Gastroesophageal sphincter (tissue), 4 donors: ENCODE measurements at regions not wholly inside any gene's neighbourhood (a gene's known extent, or its start where the extent isn't known, plus 50 kb on each side); places are given as distances from the start of the nearest gene placed in this dataset.
"Not testable (repeated sequence)": the region's sequence is repeated elsewhere in the genome, so short reads cannot be mapped to it uniquely, and the experiment has no call there.

ENCODE experiments used
- ATAC-seq: fragments of 150-250 bp; one replicate; pipeline ENCODE4 v1.9.1; 2016; ENCODE audit warnings: mild to moderate bottlenecking, moderate library complexity
- H3K27ac ChIP-seq, 4 donors: fragments of 200-600 bp; sonication (generic) in 3 of 4; 1 replicate in 3 of 4; 2 replicates in 1 of 4; pipeline ENCODE4 v1.5.1; 2016 to 2019
- H3K27me3 ChIP-seq: fragments of 200-600 bp; sonication (generic); one replicate; pipeline ENCODE4 v1.5.1; 2019
- H3K36me3 ChIP-seq, 2 donors: fragments of 200-600 bp; sonication (generic); one replicate each; pipeline ENCODE4 v1.5.1; 2019; ENCODE audit warnings: control low read depth in 1 of 2
- H3K4me1 ChIP-seq, 3 donors: fragments of 200-600 bp; sonication (generic); 1 replicate in 2 of 3; 2 replicates in 1 of 3; pipeline ENCODE4 v1.5.1; 2016 to 2019; ENCODE audit warnings: control low read depth in 2 of 3
- H3K4me3 ChIP-seq, 2 donors: fragments of 200-600 bp; sonication (generic); one replicate each; pipeline ENCODE4 v1.5.1; 2019; ENCODE audit warnings: mild to moderate bottlenecking in 1 of 2, moderate library complexity in 1 of 2
- H3K9me3 ChIP-seq, 3 donors: fragments of 200-600 bp; sonication (generic); one replicate each; pipeline ENCODE4 v1.5.1; 2017 to 2019; ENCODE audit warnings: control low read depth in 2 of 3
- CTCF ChIP-seq, 4 experiments: fragments of 200-600 bp in 2 of 4; fragments of 450-650 bp in 2 of 4; sonication (generic) in 1 of 4; IDR thresholded peaks; one replicate each; pipeline ENCODE4 v1.5.1; 2017 to 2019; ENCODE audit warnings: antibody characterized with exemption in 4 of 4, mild to moderate bottlenecking in 2 of 4, moderate library complexity in 2 of 4
- EP300 ChIP-seq: sonication (generic); formaldehyde crosslinking; IDR thresholded peaks from one replicate; pipeline ENCODE4 v1.6.1; 2017; ENCODE audit warnings: antibody characterized with exemption, mild to moderate bottlenecking
- POLR2A ChIP-seq, 2 donors: fragments of 450-650 bp; IDR thresholded peaks; one replicate each; pipeline ENCODE4 v1.6.1; 2017; ENCODE audit warnings: antibody characterized with exemption in 2 of 2, mild to moderate bottlenecking in 2 of 2, moderate library complexity in 1 of 2
- POLR2AphosphoS5 ChIP-seq: sonication (generic); formaldehyde crosslinking; IDR thresholded peaks from one replicate; pipeline ENCODE4 v1.6.1; 2017; ENCODE audit warnings: antibody characterized with exemption
- WGBS, 2 donors: methylation state at CpG; one replicate each; pipeline ENCODE4 v1.1.5; 2018; ENCODE audit warnings: low coverage in 1 of 2; 5-methylcytosine and 5-hydroxymethylcytosine counted together

- H3K27me3 ChIP-seq, result no peaks in the 10 kb centered on the region
- TF ChIP-seq EP300 (no peak), POLR2A (IDR thresholded peaks at IDR 0.05) (no peak), POLR2AphosphoS5 (no peak), CTCF (IDR thresholded peaks at IDR 0.05) (no peak)
- 71 to 94% methylated on average over 3 of the region's 4 CpGs for WGBS, 2 donors
- no peak overlapping the region for H3K27ac ChIP-seq
- H3K36me3 ChIP-seq, result no peaks in the 10 kb centered on the region
- no peak for ATAC-seq
- H3K4me3 ChIP-seq, result no peak overlapping the region
- H3K4me1 ChIP-seq, result no peaks in the 10 kb centered on the region
- no peaks in the 10 kb centered on the region for H3K9me3 ChIP-seq
Measured at GRCh38 chr4:59457576-59457975, 1742.5 kb upstream of the ADGRL3 start.

GRCh38 chr4:59484944-59485343 lies 1715.2 kb upstream of the ADGRL3 start:
- no peak overlapping the region for H3K27ac ChIP-seq
- TF ChIP-seq POLR2AphosphoS5, result no peak
- no peak for TF ChIP-seq CTCF (IDR thresholded peaks at IDR 0.05)
- TF ChIP-seq POLR2A (IDR thresholded peaks at IDR 0.05), result no peak
- TF ChIP-seq EP300, result no peak
- no peaks in the 10 kb centered on the region for H3K27me3 ChIP-seq
- no peak overlapping the region for H3K4me3 ChIP-seq
- no peak for ATAC-seq
- peaks cover 0 to 9% (median 0%) of the 10 kb centered on the region in 3 donors for H3K9me3 ChIP-seq
- WGBS, 2 donors, result 12 to 44% methylated on average over 1 of the region's 1 CpG
- H3K36me3 ChIP-seq, result no peaks in the 10 kb centered on the region
- no peaks in the 10 kb centered on the region for H3K4me1 ChIP-seq

- 92 to 100% methylated on average over 2 of the region's 2 CpGs for whole genome bisulfite sequencing, 2 donors
- H3K4me3 ChIP-seq, result no peak overlapping the region
- no peaks in the 10 kb centered on the region for H3K9me3 ChIP-seq
- no peaks in the 10 kb centered on the region for H3K36me3 ChIP-seq
- TF ChIP-seq CTCF (IDR thresholded peaks at IDR 0.05) (no peak), POLR2AphosphoS5 (no peak), POLR2A (IDR thresholded peaks at IDR 0.05) (no peak), EP300 (no peak)
- H3K27me3 ChIP-seq, result no peaks in the 10 kb centered on the region
- no peak for ATAC-seq
- no peak overlapping the region for H3K27ac ChIP-seq
- no peaks in the 10 kb centered on the region for H3K4me1 ChIP-seq
Measured at GRCh38 chr4:59500103-59500502, 1700.0 kb upstream of the ADGRL3 start.

DNA sequence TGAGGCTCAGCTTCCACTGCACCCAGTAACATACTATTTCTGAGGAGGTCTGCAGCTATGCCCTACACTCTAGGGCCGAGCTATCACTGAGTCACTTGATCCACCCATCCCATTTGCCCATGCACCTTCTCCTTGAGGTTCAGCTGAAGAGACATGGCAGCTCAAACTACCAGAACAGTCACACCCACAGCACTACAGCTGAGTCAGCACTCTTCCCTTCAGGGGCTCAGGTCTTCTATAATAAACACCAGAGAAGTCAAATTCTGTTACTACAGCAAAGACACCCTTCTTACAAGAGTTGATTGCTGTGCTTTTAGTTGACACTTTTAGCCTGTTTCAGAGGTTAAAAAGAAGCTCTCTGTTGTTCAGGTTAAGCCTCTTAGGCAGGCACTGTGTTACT lies 1696.4 kb upstream of the ADGRL3 start:
- no peak for TF ChIP-seq CTCF (IDR thresholded peaks at IDR 0.05)
- TF ChIP-seq POLR2AphosphoS5, result no peak
- TF ChIP-seq EP300, result no peak
- TF ChIP-seq POLR2A (IDR thresholded peaks at IDR 0.05), result no peak
- no peak overlapping the region for H3K4me3 ChIP-seq
- no peaks in the 10 kb centered on the region for H3K4me1 ChIP-seq
- no peaks in the 10 kb centered on the region for H3K36me3 ChIP-seq
- no peaks in the 10 kb centered on the region for H3K27me3 ChIP-seq
- H3K9me3 ChIP-seq, result no peaks in the 10 kb centered on the region
- 100% methylated on average over 1 of the region's 1 CpG; no CpG with 5 or more reads in 1 of the 2 donors for WGBS, 2 donors
- no peak overlapping the region for H3K27ac ChIP-seq
- ATAC-seq, result no peak

- H3K27ac ChIP-seq, ATAC-seq, H3K4me1 ChIP-seq, H3K27me3 ChIP-seq, H3K9me3 ChIP-seq, H3K4me3 ChIP-seq, H3K36me3 ChIP-seq: not testable (repeated sequence)
- 90% methylated on average over 9 to 11 of the region's 11 CpGs for WGBS, 2 donors
Measured at GRCh38 chr4:59511809-59512208, 1688.3 kb upstream of the ADGRL3 start.
